K562 (cell line): ENCODE measurements at regions not wholly inside any gene's neighbourhood (a gene's known extent, or its start where the extent isn't known, plus 50 kb on each side); places are given as distances from the start of the nearest gene placed in this dataset.
A peak's percentile ranks its signal among the peaks of the same experiment; 100 is the strongest.

Source experiments
- C11orf30 ChIP-seq: fragments of 450-650 bp; IDR thresholded peaks from 2 replicates; pipeline ENCODE4 v1.6.1; 2016; ENCODE audit warnings: low read depth, mild to moderate bottlenecking
- MAFF ChIP-seq: IDR thresholded peaks from 2 replicates; pipeline ENCODE4 v1.6.1; 2012; ENCODE audit warnings: low read length, improper control_type of control experiment
- MAFK ChIP-seq: IDR thresholded peaks from 2 replicates; pipeline ENCODE4 v1.6.1; 2011; ENCODE audit warnings: low read length, improper control_type of control experiment
- MYC ChIP-seq, 2 experiments: fragments of 250-450 bp in 1 of 2; sonication (Bioruptor Pico) in 1 of 2; IDR thresholded peaks; 2 replicates each; pipeline versions ENCODE4 v1.5.1 to v1.6.1; 2012 to 2021; ENCODE audit warnings: low read depth in 2 of 2, borderline replicate concordance in 1 of 2, improper control_type of control experiment in 1 of 2, low read length in 1 of 2, mild to moderate bottlenecking in 1 of 2, moderate library complexity in 1 of 2
- NELFE ChIP-seq: IDR thresholded peaks from 2 replicates; pipeline ENCODE4 v1.6.1; 2011; ENCODE audit warnings: mild to moderate bottlenecking; ENCODE audit not compliant: insufficient read depth, insufficient read length
- NFE2 ChIP-seq: IDR thresholded peaks from 2 replicates; pipeline ENCODE4 v1.6.1; 2014; ENCODE audit warnings: antibody characterized with exemption, low read depth
- NR2C1 ChIP-seq, 2 experiments: fragments of 450-650 bp; IDR thresholded peaks; 2 replicates each; pipeline ENCODE4 v1.6.1; 2017; ENCODE audit warnings: mild to moderate bottlenecking in 2 of 2, antibody characterized with exemption in 1 of 2, inconsistent platforms in 1 of 2, missing compliant biosample characterization in 1 of 2, missing genetic modification characterization in 1 of 2
- ZFP1 ChIP-seq: fragments of 450-650 bp; formaldehyde crosslinking; IDR thresholded peaks from 2 replicates; pipeline ENCODE4 v1.4.0; 2020; ENCODE audit warnings: mild to moderate bottlenecking, mixed read lengths
- ZNF316 ChIP-seq: fragments of 450-650 bp; IDR thresholded peaks from 2 replicates; pipeline ENCODE4 v1.6.1; 2016
- TF ChIP-seq, protein P1 (sequence below): fragments of 450-650 bp; IDR thresholded peaks from 2 replicates; pipeline ENCODE4 v1.6.1; 2018; ENCODE audit warnings: mild to moderate bottlenecking, low read depth; ENCODE audit not compliant: partially characterized antibody
- TF ChIP-seq, protein P2 (sequence below), 2 experiments: fragments of 450-650 bp in 1 of 2; sonication (generic) in 1 of 2; formaldehyde crosslinking in 1 of 2; IDR thresholded peaks in 1 of 2; conservative IDR thresholded peaks in 1 of 2; 2 replicates each; pipeline versions ENCODE4 v1.6.1 to v1.8.1; 2016 to 2023; ENCODE audit warnings: mild to moderate bottlenecking in 2 of 2, moderate library complexity in 2 of 2, inconsistent platforms in 1 of 2, missing genetic modification reagents in 1 of 2

DNA sequence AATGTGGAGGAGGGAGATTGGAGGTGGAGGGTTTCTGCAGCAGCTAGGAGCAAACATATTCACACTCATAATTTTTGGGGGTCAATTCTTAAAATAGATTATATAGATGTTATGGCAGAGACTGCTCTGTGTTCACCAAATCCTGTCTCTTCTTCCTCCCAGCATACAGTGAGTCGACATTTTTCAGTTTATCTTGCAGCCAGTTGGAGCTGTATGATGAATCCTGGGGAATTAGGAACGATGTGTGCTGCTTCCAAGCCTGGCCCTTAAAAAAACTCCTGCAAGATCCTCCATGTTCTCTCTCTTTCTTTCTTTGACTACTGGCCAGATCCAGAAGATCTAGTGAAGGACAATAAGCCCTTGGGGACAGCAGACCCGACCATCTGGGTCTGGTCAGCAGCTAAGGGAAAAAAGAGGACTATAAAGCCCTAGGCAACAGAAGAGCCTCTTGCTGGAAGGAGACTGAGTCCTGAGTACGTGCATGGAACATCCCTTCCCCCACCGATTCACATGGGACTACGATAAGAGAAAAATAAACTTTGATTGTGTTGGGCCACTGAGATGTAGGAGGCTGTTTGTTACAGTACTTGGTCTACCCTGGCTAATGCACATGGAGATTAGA lies 55.8 kb upstream of the POMP start (continued):
- TF ChIP-seq, protein P1, sequence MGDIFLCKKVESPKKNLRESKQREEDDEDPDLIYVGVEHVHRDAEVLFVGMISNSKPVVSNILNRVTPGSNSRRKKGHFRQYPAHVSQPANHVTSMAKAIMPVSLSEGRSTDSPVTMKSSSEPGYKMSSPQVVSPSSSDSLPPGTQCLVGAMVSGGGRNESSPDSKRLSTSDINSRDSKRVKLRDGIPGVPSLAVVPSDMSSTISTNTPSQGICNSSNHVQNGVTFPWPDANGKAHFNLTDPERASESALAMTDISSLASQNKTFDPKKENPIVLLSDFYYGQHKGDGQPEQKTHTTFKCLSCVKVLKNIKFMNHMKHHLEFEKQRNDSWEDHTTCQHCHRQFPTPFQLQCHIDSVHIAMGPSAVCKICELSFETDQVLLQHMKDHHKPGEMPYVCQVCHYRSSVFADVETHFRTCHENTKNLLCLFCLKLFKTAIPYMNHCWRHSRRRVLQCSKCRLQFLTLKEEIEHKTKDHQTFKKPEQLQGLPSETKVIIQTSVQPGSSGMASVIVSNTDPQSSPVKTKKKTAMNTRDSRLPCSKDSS: no peak
- TF ChIP-seq NR2C1 (IDR thresholded peaks at IDR 0.05) (no peak), NR2C1 (tag; IDR thresholded peaks at IDR 0.05) (no peak), ZFP1 (CRISPR knock-in tag) (no peak), MAFK (peak; percentile 15; the same call in 1 of the 2 replicates), C11orf30 (peak; percentile 70), NELFE (no peak), MYC (IDR thresholded peaks at IDR 0.05; ENCODE audit: low read depth, low read length) (no peak), MYC (CRISPR knock-in tag; IDR thresholded peaks at IDR 0.05; ENCODE audit: borderline replicate concordance, low read depth) (no peak), NFE2 (peak; percentile 43; the same call in 1 of the 2 replicates), MAFF (no peak), ZNF316 (peak; percentile 34; the same call in 1 of the 2 replicates)
- TF ChIP-seq, protein P2, sequence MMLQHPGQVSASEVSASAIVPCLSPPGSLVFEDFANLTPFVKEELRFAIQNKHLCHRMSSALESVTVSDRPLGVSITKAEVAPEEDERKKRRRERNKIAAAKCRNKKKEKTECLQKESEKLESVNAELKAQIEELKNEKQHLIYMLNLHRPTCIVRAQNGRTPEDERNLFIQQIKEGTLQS (IDR thresholded peaks at IDR 0.05): no peak
- TF ChIP-seq, protein P2 (CRISPR knock-in tag; conservative IDR thresholded peaks at IDR 0.05): no peak
